DOHH2 (cell line): ENCODE measurements at regions not wholly inside any gene's neighbourhood (a gene's known extent, or its start where the extent isn't known, plus 50 kb on each side); places are given as distances from the start of the nearest gene placed in this dataset.

Source experiments
- EZH2phosphoT487 ChIP-seq: fragments of 200-600 bp; sonication (generic); IDR thresholded peaks from 2 replicates; pipeline ENCODE4 v1.6.1; 2017; ENCODE audit warnings: borderline replicate concordance, mild to moderate bottlenecking, antibody characterized with exemption, low read length, moderate library complexity, mixed read lengths
- TF ChIP-seq, protein P1 (sequence below): fragments of 200-600 bp; sonication (generic); IDR thresholded peaks from one replicate; pipeline ENCODE4 v1.5.1; 2014; ENCODE audit warnings: antibody characterized with exemption, mild to moderate bottlenecking, low read depth, low read length; ENCODE audit not compliant: poor library complexity, severe bottlenecking

GRCh38 chr10:36333446-36333845 is 691.4 kb upstream of the FZD8 start:
- TF ChIP-seq, protein P1, sequence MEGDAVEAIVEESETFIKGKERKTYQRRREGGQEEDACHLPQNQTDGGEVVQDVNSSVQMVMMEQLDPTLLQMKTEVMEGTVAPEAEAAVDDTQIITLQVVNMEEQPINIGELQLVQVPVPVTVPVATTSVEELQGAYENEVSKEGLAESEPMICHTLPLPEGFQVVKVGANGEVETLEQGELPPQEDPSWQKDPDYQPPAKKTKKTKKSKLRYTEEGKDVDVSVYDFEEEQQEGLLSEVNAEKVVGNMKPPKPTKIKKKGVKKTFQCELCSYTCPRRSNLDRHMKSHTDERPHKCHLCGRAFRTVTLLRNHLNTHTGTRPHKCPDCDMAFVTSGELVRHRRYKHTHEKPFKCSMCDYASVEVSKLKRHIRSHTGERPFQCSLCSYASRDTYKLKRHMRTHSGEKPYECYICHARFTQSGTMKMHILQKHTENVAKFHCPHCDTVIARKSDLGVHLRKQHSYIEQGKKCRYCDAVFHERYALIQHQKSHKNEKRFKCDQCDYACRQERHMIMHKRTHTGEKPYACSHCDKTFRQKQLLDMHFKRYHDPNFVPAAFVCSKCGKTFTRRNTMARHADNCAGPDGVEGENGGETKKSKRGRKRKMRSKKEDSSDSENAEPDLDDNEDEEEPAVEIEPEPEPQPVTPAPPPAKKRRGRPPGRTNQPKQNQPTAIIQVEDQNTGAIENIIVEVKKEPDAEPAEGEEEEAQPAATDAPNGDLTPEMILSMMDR, result no peak
- no peak for TF ChIP-seq EZH2phosphoT487
